H9 (cell line): ENCODE measurements at regions not wholly inside any gene's neighbourhood (a gene's known extent, or its start where the extent isn't known, plus 50 kb on each side); places are given as distances from the start of the nearest gene placed in this dataset.

Source experiments
- DNase-seq: peaks from one replicate; pipeline ENCODE4 v3.0.0-alpha.2; 2017
- H2AFZ ChIP-seq: one replicate; pipeline ENCODE4 v1.6.1; 2013; ENCODE audit warnings: mild to moderate bottlenecking, low read length, control low read depth, moderate library complexity
- H2AK5ac ChIP-seq: 2 replicates; pipeline ENCODE4 v1.6.1; 2013; ENCODE audit warnings: low read length, control low read depth, mixed read lengths; ENCODE audit not compliant: insufficient read length
- H2BK120ac ChIP-seq: one replicate; pipeline ENCODE4 v1.6.1; 2013; ENCODE audit warnings: low read depth, mild to moderate bottlenecking, low read length, control low read depth, inconsistent platforms; ENCODE audit not compliant: poor library complexity, severe bottlenecking
- H2BK12ac ChIP-seq: 2 replicates; pipeline ENCODE4 v1.6.1; 2013; ENCODE audit warnings: low read length, control low read depth, mixed read lengths, low read depth; ENCODE audit not compliant: insufficient read length
- H2BK15ac ChIP-seq: 2 replicates; pipeline ENCODE4 v1.6.1; 2013; ENCODE audit warnings: low read depth, low read length, control low read depth
- H2BK20ac ChIP-seq: one replicate; pipeline ENCODE4 v1.6.1; 2013; ENCODE audit warnings: low read depth, mild to moderate bottlenecking, low read length, control low read depth, inconsistent platforms; ENCODE audit not compliant: poor library complexity, severe bottlenecking
- H2BK5ac ChIP-seq: 2 replicates; pipeline ENCODE4 v1.6.1; 2013; ENCODE audit warnings: low read length, control low read depth, mixed read lengths; ENCODE audit not compliant: insufficient read length
- H3K14ac ChIP-seq: 2 replicates; pipeline ENCODE4 v1.6.1; 2013; ENCODE audit warnings: low read length, control low read depth; ENCODE audit not compliant: insufficient read depth
- H3K18ac ChIP-seq: 2 replicates; pipeline ENCODE4 v1.6.1; 2013; ENCODE audit warnings: low read depth, mild to moderate bottlenecking, mixed read lengths, low read length, control low read depth; ENCODE audit not compliant: insufficient read length
- H3K23ac ChIP-seq: 2 replicates; pipeline ENCODE4 v1.6.1; 2013; ENCODE audit warnings: low read length, control low read depth, mixed read lengths, low read depth; ENCODE audit not compliant: insufficient read length
- H3K23me2 ChIP-seq: 2 replicates; pipeline ENCODE4 v1.6.1; 2013; ENCODE audit warnings: low read depth, mild to moderate bottlenecking, mixed read lengths, low read length, control low read depth; ENCODE audit not compliant: insufficient read length, poor library complexity, severe bottlenecking
- H3K27ac ChIP-seq: 2 replicates; pipeline ENCODE4 v1.5.1; 2013; ENCODE audit warnings: low read length, control low read depth, mixed read lengths, low read depth; ENCODE audit not compliant: insufficient read length
- H3K27me3 ChIP-seq: 2 replicates; pipeline ENCODE4 v1.6.1; 2013; ENCODE audit warnings: low read length, control low read depth, inconsistent platforms; ENCODE audit not compliant: insufficient read depth
- H3K4ac ChIP-seq: 2 replicates; pipeline ENCODE4 v1.6.1; 2013; ENCODE audit warnings: low read depth, mild to moderate bottlenecking, control low read depth, inconsistent platforms, low read length, moderate library complexity
- H3K4me1 ChIP-seq: 2 replicates; pipeline ENCODE4 v1.6.1; 2013; ENCODE audit warnings: low read length, control low read depth, inconsistent platforms; ENCODE audit not compliant: insufficient read depth
- H3K4me2 ChIP-seq: 2 replicates; pipeline ENCODE4 v1.6.1; 2013; ENCODE audit warnings: low read length, control low read depth, mixed read lengths; ENCODE audit not compliant: insufficient read length, insufficient read depth
- H3K56ac ChIP-seq: 2 replicates; pipeline ENCODE4 v1.6.1; 2013; ENCODE audit warnings: low read depth, mild to moderate bottlenecking, mixed read lengths, low read length, control low read depth; ENCODE audit not compliant: insufficient read length
- H3K79me1 ChIP-seq: 2 replicates; pipeline ENCODE4 v1.6.1; 2013; ENCODE audit warnings: low read depth, mild to moderate bottlenecking, moderate library complexity, low read length, control low read depth, inconsistent platforms; ENCODE audit not compliant: insufficient read depth, poor library complexity, severe bottlenecking
- H3K79me2 ChIP-seq: 2 replicates; pipeline ENCODE4 v1.6.1; 2013; ENCODE audit warnings: low read length, control low read depth, inconsistent platforms; ENCODE audit not compliant: insufficient read depth
- H3K9ac ChIP-seq: 2 replicates; pipeline ENCODE4 v1.6.1; 2013; ENCODE audit warnings: low read length, control low read depth, mixed read lengths; ENCODE audit not compliant: insufficient read length; ENCODE audit errors: extremely low read depth
- H3K9me3 ChIP-seq: one replicate; pipeline ENCODE4 v1.6.1; 2013; ENCODE audit warnings: low read depth, low read length, inconsistent platforms; ENCODE audit not compliant: control insufficient read depth
- H3T11ph ChIP-seq: one replicate; pipeline ENCODE4 v1.6.1; 2013; ENCODE audit warnings: mild to moderate bottlenecking, low read length, control low read depth, inconsistent platforms
- H4K20me1 ChIP-seq: one replicate; pipeline ENCODE4 v1.6.1; 2013; ENCODE audit not compliant: control insufficient read depth, insufficient read length, insufficient read depth
- H4K5ac ChIP-seq: 2 replicates; pipeline ENCODE4 v1.6.1; 2013; ENCODE audit warnings: low read depth, mild to moderate bottlenecking, mixed read lengths, low read length, control low read depth; ENCODE audit not compliant: insufficient read length
- H4K8ac ChIP-seq: replicated peaks from 2 replicates; pipeline ENCODE4 v1.6.1; 2013; ENCODE audit warnings: low read length, control low read depth, mixed read lengths, low read depth; ENCODE audit not compliant: insufficient read length
- H4K91ac ChIP-seq: 2 replicates; pipeline ENCODE4 v1.6.1; 2013; ENCODE audit warnings: low read depth, mild to moderate bottlenecking, moderate library complexity, mixed read lengths, low read length, control low read depth; ENCODE audit not compliant: insufficient read length
- H3K27ac Mint-ChIP-seq, 3 experiments: 2 replicates in 2 of 3; 3 replicates in 1 of 3; pipeline ENCODE4 v1.8.0; 2020 to 2021; ENCODE audit warnings: mixed read lengths in 3 of 3, mild to moderate bottlenecking in 1 of 3, moderate library complexity in 1 of 3
- H3K27me3 Mint-ChIP-seq: 2 replicates; pipeline ENCODE4 v1.8.0; 2021; ENCODE audit warnings: low read depth, mild to moderate bottlenecking, moderate library complexity, mixed read lengths
- H3K36me3 Mint-ChIP-seq, 3 experiments: 2 replicates in 2 of 3; 3 replicates in 1 of 3; pipeline ENCODE4 v1.8.0; 2020 to 2021; ENCODE audit warnings: low read depth in 3 of 3, mixed read lengths in 3 of 3; ENCODE audit not compliant: insufficient read depth in 1 of 3
- H3K4me1 Mint-ChIP-seq, 2 experiments: 2 replicates each; pipeline ENCODE4 v1.8.0; 2020; ENCODE audit warnings: mixed read lengths in 2 of 2
- H3K4me3 Mint-ChIP-seq, 2 experiments: 2 replicates in 1 of 2; 3 replicates in 1 of 2; pipeline ENCODE4 v1.8.0; 2020 to 2021; ENCODE audit warnings: mild to moderate bottlenecking in 2 of 2, mixed read lengths in 2 of 2, moderate library complexity in 1 of 2
- H3K9me3 Mint-ChIP-seq, 2 experiments: 2 replicates in 1 of 2; 3 replicates in 1 of 2; pipeline ENCODE4 v1.8.0; 2020; ENCODE audit warnings: mild to moderate bottlenecking in 2 of 2, mixed read lengths in 2 of 2, moderate library complexity in 1 of 2
- CTCF ChIP-seq: fragments of 200-600 bp; sonication (generic); conservative IDR thresholded peaks from 3 replicates; pipeline ENCODE4 v1.8.0; 2021; ENCODE audit warnings: antibody characterized with exemption, mild to moderate bottlenecking
- whole genome bisulfite sequencing: extraction: QIAGEN DNeasy Blood & Tissue Kit; methylation state at CpG from one replicate; pipeline ENCODE4 v1.1.7; 2013; ENCODE audit warnings: missing lambda C conversion rate, low lambda C conversion rate, mixed read lengths; ENCODE audit not compliant: insufficient read length; ENCODE audit errors: extremely low coverage; 5-methylcytosine and 5-hydroxymethylcytosine counted together

GRCh38 chrX:121802881-121803412 lies 755.5 kb downstream of the GLUD2 start:
- Mint-ChIP-seq H3K27ac (no peak overlapping the region), H3K36me3 (peaks cover 9 to 17% (median 10%) of the 10 kb centered on the region in 3 experiments; a peak in 6 of 7 replicates), H3K4me1 (peaks cover 0 to 4% of the 10 kb centered on the region in 2 experiments; a peak in 1 of 4 replicates), H3K9me3 (peaks cover 26 to 42% of the 10 kb centered on the region in 2 experiments), H3K27me3 (peaks cover 1% of the 10 kb centered on the region), H3K4me3 (no peak overlapping the region)
- H3K23me2 ChIP-seq, result no peaks in the 10 kb centered on the region
- H4K8ac ChIP-seq, result no peak overlapping the region
- no peak overlapping the region for H3K18ac ChIP-seq
- H3K9ac ChIP-seq, result no peak overlapping the region
- H3K14ac ChIP-seq, result no peak overlapping the region
- H3K27me3 ChIP-seq, result no peaks in the 10 kb centered on the region
- no peak overlapping the region for H2BK120ac ChIP-seq
- no peak overlapping the region for H2BK20ac ChIP-seq
- H3T11ph ChIP-seq, result no peak overlapping the region
- H2BK12ac ChIP-seq, result no peak overlapping the region
- no peak overlapping the region for H3K56ac ChIP-seq
- H4K20me1 ChIP-seq, result no peaks in the 10 kb centered on the region
- no peak overlapping the region for H2BK15ac ChIP-seq
- no peaks in the 10 kb centered on the region for H3K9me3 ChIP-seq
- no peak overlapping the region for H3K4ac ChIP-seq
- no peak overlapping the region for H3K23ac ChIP-seq
- H3K4me1 ChIP-seq, result no peaks in the 10 kb centered on the region; the same call in 1 of the 2 replicates
- no peak overlapping the region for H2AK5ac ChIP-seq
- no peak overlapping the region for H2AFZ ChIP-seq
- H4K5ac ChIP-seq, result no peak overlapping the region
- no peaks in the 10 kb centered on the region for H3K79me1 ChIP-seq
- H3K27ac ChIP-seq, result no peak overlapping the region
- H3K79me2 ChIP-seq, result no peaks in the 10 kb centered on the region
- no peak overlapping the region for H2BK5ac ChIP-seq
- DNase-seq, result no peak
- no peak overlapping the region for H4K91ac ChIP-seq
- WGBS, result no CpG with 5 or more reads among the region's 7 CpGs
- no peak for TF ChIP-seq CTCF
- H3K4me2 ChIP-seq, result no peak overlapping the region
